Right lobe of liver (tissue), 6 donors: ENCODE measurements at regions not wholly inside any gene's neighbourhood (a gene's known extent, or its start where the extent isn't known, plus 50 kb on each side); places are given as distances from the start of the nearest gene placed in this dataset.

ENCODE experiments used
- ATAC-seq, 4 donors: fragments of 200-7000 bp; cut with Tn5 transposase; one replicate each; pipeline ENCODE4 v1.9.1; 2020; ENCODE audit warnings: mild to moderate bottlenecking in 4 of 4, moderate library complexity in 4 of 4
- DNase-seq, 3 donors: peaks; one replicate each; pipeline ENCODE4 v3.0.0-alpha.2; 2020
- H3K27ac ChIP-seq, 3 donors: fragments of 200-600 bp; one replicate each; pipeline ENCODE4 v1.8.0; 2022
- H3K27me3 ChIP-seq, 2 donors: fragments of 200-600 bp; one replicate each; pipeline ENCODE4 v1.8.0; 2022
- H3K36me3 ChIP-seq, 4 donors: fragments of 200-600 bp; sonication (generic) in 1 of 4; one replicate each; pipeline versions ENCODE4 v1.5.1 to v1.8.0; 2017 to 2022; ENCODE audit warnings: control low read depth in 1 of 4
- H3K4me1 ChIP-seq, 4 donors: fragments of 200-600 bp; sonication (generic) in 1 of 4; one replicate each; pipeline versions ENCODE4 v1.5.1 to v1.8.0; 2017 to 2022; ENCODE audit warnings: control low read depth in 1 of 4
- H3K4me3 ChIP-seq, 3 donors: fragments of 200-600 bp; one replicate each; pipeline ENCODE4 v1.8.0; 2022
- H3K9me3 ChIP-seq, 4 donors: fragments of 200-600 bp; sonication (generic) in 1 of 4; one replicate each; pipeline versions ENCODE4 v1.5.1 to v1.8.0; 2017 to 2022; ENCODE audit warnings: control low read depth in 1 of 4
- CTCF ChIP-seq, 4 donors: fragments of 200-600 bp in 3 of 4; fragments of 450-650 bp in 1 of 4; IDR thresholded peaks; one replicate each; pipeline versions ENCODE4 v1.5.1 to v1.8.0; 2016 to 2022; ENCODE audit warnings: antibody characterized with exemption in 4 of 4, mild to moderate bottlenecking in 2 of 4
- POLR2A ChIP-seq: fragments of 450-650 bp; IDR thresholded peaks from one replicate; pipeline ENCODE4 v1.6.1; 2017; ENCODE audit warnings: antibody characterized with exemption, mild to moderate bottlenecking
- WGBS: methylation state at CpG from one replicate; pipeline ENCODE4 v1.1.6; 2018; ENCODE audit warnings: low coverage, low lambda C conversion rate; ENCODE audit not compliant: insufficient coverage; ENCODE audit errors: missing lambda C conversion rate; 5-methylcytosine and 5-hydroxymethylcytosine counted together
- intact Hi-C, 2 donors: fragments of 100-400 bp; cut with DNase I; formaldehyde crosslinking; loops; one replicate each; pipeline versions ENCODE4 v1.11.2 to v1.14.1; 2022
- donor health status: DM: no; HTN: yes; CAD: no.
- donor health status: DM: no; HTN: no; CAD: no.
- donor health status: DM: no; HTN: no; CAD: no.
- donor health status: DM: no; HTN: yes; CAD: no.
- donor health status: DM: no; HTN: yes; CAD: no.

- DNase-seq (no peak), ATAC-seq (no peak)
- H3K36me3 ChIP-seq, result no peaks in the 10 kb centered on the region
- intact Hi-C loops, result no loop called here
- no peak overlapping the region for H3K4me3 ChIP-seq
- no peaks in the 10 kb centered on the region for H3K9me3 ChIP-seq
- no peaks in the 10 kb centered on the region for H3K4me1 ChIP-seq
- H3K27me3 ChIP-seq, result no peaks in the 10 kb centered on the region
- no peak for TF ChIP-seq CTCF (IDR thresholded peaks at IDR 0.05)
- no peak for TF ChIP-seq POLR2A
- H3K27ac ChIP-seq, result no peak overlapping the region
- 83% methylated on average over 10 of the region's 10 CpGs for WGBS
Measured at GRCh38 chr21:27586986-27587385, 620.1 kb upstream of the ADAMTS5 start.

DNA sequence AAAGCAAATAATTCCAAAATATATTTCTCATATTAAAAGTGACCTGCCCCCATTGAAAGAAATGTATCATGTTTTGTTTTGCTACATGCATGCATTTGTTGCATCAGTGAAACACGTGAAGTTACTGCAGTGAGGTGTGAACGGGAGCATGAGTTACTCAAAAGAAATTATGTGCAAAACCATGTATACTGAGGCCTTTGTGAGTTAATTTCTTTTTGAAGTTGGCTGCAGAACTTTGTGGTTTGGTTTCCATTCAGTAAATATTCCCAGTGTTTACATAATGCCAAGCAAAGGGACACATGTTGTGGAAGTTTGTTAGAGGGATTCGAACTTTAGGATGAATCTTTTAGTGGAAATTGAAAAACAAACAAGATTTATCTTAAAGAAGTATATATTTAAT is 619.4 kb upstream of the ADAMTS5 start:
- DNase-seq (no peak), ATAC-seq (no peak)
- Histone ChIP-seq H3K9me3 (no peaks in the 10 kb centered on the region), H3K4me3 (no peak overlapping the region), H3K27me3 (no peaks in the 10 kb centered on the region), H3K4me1 (no peaks in the 10 kb centered on the region), H3K36me3 (no peaks in the 10 kb centered on the region), H3K27ac (no peak overlapping the region)
- 36% methylated on average over 3 of the region's 3 CpGs for WGBS
- TF ChIP-seq POLR2A (no peak), CTCF (IDR thresholded peaks at IDR 0.05) (no peak)
- intact Hi-C loops, result no loop called here

- intact Hi-C loops, result no loop called here
- Histone ChIP-seq H3K27ac (no peak overlapping the region), H3K27me3 (no peaks in the 10 kb centered on the region), H3K9me3 (no peaks in the 10 kb centered on the region), H3K4me1 (no peaks in the 10 kb centered on the region), H3K4me3 (no peak overlapping the region), H3K36me3 (no peaks in the 10 kb centered on the region)
- DNase-seq, result no peak
- WGBS, result 63% methylated on average over 1 of the region's 1 CpG
- TF ChIP-seq POLR2A (no peak), CTCF (IDR thresholded peaks at IDR 0.05) (no peak)
- no peak for ATAC-seq
Measured at GRCh38 chr21:27584256-27584655, 617.4 kb upstream of the ADAMTS5 start.

- Histone ChIP-seq H3K36me3 (no peaks in the 10 kb centered on the region), H3K4me1 (no peaks in the 10 kb centered on the region), H3K9me3 (no peaks in the 10 kb centered on the region), H3K4me3 (no peak overlapping the region), H3K27me3 (no peaks in the 10 kb centered on the region), H3K27ac (no peak overlapping the region)
- 55% methylated on average over 3 of the region's 3 CpGs for whole genome bisulfite sequencing
- intact Hi-C loops, result no loop called here
- ATAC-seq (no peak), DNase-seq (no peak)
- TF ChIP-seq POLR2A (no peak), CTCF (IDR thresholded peaks at IDR 0.05) (no peak)
Measured at GRCh38 chr21:27582948-27583430, 616.1 kb upstream of the ADAMTS5 start.
